HG02938 (cell line): ENCODE measurements at regions not wholly inside any gene's neighbourhood (a gene's known extent, or its start where the extent isn't known, plus 50 kb on each side); places are given as distances from the start of the nearest gene placed in this dataset.

ENCODE experiments used
- ATAC-seq: cut with Tn5 transposase; IDR thresholded peaks from one replicate; pipeline ENCODE4 v1.9.1; 2021; ENCODE audit warnings: mild to moderate bottlenecking, moderate library complexity; ENCODE audit not compliant: unreplicated experiment

- ATAC-seq: no peak
These were observed 778.1 kb upstream of the SOX9 start for GRCh38 chr17:71342737-71343136.

- no peak for ATAC-seq
These were observed 770.8 kb upstream of the SOX9 start for GRCh38 chr17:71349908-71350600.

GRCh38 chr17:71360301-71360700 lies 760.5 kb upstream of the SOX9 start:
- ATAC-seq: no peak

DNA sequence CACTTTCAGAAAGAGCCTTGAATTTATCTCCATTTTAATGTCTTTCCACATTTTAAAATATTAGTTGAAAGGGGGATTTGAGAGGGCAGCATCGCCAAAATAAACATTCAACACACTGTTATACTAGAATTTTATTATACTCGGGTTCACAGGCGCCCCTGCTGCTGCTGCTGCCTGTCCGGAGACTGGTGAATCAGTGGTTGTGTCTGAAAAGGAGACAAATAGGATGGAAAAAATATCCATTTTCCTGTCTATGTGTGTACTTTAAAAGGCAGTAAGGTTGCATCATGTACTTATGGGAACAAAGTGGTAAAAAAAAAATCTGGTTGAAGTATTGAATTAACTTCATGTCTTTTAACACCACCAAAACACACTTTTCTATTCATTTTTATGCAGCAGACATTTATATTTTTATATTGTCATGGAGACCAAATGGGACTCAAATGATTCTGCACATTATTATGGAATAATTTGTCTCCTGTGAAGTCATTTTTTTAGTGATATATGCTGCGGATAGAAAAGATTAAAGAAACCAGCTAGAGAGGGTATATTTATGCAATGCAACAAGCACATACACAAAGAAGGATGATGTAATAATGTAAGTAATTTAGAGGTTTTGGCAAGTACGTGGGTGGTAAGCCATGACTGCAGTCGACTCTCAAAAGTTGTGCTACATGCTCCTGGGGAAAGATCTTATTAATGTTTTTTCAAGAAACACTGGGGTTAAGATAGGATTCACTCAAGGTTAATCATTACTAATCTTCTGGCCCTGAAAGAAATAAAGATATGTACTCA lies 759.0 kb upstream of the SOX9 start:
- no peak for ATAC-seq

DNA sequence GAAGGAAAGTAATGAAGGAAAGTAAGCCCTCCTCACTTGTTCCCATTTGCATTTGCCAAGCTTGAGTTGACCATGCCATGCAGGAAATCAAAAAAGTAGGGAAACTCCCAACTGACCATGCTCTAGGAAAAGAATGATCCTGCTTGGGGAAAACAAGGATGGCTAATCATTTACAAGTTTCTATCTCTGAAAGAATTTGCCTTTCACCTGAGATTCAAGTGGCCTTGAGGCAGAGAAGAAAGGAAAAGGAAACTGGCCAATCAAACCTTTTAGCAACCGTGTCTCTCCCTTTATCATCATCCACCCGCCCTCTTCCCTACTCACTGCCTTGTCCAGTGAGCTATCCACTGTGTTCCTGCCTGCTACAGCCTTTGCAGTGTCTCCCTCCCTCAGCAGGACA lies 757.2 kb upstream of the SOX9 start:
- ATAC-seq: no peak

DNA sequence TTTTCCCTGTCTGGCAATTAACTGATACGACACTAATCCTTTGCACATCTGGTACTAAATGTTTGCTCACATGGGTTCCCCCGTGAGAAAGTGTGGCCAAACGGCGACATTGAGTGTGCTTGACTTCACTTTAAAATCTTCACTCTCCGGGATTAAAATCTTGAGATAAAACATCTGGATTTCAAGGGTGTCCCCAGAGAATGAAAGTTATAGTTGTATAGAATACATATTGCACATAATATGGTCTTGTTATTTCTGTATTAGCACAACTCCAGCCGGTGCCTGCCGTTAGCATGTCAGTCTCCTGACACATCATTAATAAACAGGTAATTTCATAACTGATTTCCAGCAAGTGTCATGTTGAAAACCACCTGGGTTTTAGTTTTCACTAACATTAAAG lies 749.0 kb upstream of the SOX9 start:
- ATAC-seq: no peak

DNA sequence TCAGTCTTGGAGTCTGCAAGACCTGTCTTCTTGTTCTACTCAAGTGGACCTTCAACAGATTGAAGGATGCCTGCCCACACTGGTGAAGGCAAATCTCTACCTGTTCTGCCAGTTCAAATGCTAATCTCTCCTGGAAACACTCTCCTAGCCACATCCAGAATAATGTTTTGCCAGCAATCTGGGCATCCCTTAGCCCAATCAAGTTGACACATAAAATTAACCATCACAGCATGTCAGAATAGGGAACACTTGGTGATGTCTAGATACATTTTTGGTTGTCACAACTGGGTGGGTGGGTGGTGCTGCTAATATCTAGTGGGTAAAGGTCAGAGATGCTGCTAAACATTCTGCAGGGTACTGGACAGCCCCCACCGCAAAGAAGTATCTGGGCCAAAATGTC lies 744.9 kb upstream of the SOX9 start:
- no peak for ATAC-seq

- no peak for ATAC-seq
These were observed 743.9 kb upstream of the SOX9 start for GRCh38 chr17:71376933-71377332.

DNA sequence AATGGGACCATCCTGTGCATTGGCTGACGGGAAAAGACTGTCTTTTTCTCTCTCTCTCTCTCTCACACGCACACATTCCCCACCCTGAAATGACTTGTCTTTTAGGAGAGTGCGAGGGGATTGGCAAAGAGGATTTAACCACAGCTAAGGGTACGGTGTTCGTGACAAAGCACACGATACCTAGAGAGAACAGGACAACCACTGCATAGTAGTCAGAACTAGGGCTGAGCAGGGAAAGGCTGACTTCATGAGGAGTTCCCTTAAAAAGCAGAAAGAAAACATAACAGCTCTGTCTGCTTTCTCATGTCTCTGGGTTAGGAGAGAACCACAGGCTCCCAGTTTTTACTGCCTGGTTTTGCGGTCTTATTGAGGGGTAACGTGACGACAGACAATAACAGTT lies 742.8 kb upstream of the SOX9 start:
- ATAC-seq: no peak

DNA sequence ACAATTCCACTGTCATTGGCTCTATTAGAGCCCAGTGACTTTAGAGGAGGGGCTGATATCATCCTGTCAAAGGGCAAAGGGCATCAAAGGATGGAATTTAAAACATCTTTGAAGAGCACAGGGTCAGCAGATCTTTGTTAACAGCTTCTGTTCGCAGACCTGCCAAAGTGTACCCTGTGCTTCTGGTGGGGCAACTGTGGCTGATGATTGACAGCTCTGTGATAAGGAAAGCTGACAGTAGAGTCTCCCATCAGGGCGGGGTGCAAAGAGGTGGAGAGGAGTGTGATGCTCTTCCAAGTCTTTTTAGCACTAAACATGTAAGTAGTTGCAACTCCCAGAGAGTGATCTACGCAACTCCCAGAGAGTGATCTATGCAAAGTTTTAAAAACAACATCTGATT lies 742.1 kb upstream of the SOX9 start:
- ATAC-seq: no peak

GRCh38 chr17:71379512-71379911 lies 741.3 kb upstream of the SOX9 start:
- no peak for ATAC-seq

DNA sequence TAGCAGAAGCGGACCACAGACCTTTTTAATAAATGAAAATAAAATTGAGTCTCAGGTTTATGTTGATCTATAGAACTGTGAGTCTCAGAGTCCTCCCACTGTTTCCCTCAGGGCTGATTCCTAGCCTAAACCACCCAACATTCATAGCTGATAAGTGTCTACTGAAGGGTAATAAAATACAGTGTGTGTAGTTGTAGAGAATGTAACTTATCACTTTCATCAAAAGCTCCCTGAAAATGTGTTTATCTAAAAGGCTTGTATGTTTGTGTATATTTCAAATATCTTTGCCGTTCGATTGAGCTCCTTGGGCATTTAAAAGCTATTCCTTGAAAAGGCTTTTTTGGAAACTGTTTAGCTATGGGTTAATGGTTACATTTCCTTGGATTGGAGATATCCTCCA lies 740.3 kb upstream of the SOX9 start:
- no peak for ATAC-seq

DNA sequence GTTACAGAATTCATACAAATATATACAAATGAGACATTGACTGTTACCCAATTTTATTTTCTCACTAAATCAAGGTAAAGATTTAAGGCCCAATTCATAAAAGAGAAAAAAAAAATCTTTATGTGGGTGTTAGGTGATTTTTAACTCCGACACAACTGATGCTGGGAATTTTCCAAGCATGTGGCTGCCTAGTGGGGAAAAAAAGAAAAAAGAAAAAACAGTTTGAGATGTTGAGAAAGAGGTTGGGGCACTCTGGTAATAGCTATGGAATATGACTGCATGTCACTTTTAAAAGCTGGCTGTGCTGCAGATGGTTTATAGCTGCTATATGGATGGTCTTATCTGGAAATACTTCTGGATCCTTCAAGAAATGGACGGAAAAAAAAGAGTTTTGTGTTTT lies 739.9 kb upstream of the SOX9 start:
- ATAC-seq: no peak

DNA sequence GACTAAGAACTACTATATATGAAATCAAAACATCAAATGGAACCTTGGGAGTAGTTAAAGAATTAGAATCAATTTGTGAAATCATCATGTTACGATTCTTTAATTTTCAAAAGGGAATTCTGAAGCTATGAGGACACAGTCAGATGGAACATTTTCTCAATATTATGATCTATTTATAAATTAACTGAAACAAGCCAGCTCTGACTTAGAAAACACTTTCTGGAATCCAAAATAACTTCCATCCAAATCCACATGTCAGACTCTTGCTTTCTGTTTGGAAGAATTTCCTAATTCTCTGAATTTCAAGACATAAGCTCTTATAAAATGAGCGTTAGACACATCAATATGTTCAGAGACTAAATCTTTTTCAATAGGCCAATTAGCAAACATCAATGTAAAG lies 737.7 kb upstream of the SOX9 start:
- no peak for ATAC-seq

DNA sequence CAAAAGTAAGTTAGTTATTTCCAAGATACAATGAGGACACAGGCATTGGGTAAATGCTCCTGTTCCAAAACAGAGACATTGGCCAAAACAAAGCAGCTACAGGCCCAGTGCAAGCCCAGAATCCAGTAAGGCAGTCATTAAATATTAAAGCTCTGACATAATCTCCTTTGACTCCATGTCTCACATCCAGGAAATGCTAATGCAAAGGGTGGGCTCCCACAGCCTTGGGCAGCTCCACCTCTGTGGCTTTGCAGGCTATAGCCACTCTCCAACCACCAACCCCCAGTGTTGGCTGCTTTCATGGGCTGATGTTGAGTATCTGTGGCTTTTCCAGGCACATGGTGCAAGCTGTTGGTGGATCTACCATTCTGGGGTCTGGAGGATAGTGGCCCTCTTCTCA lies 733.4 kb upstream of the SOX9 start:
- no peak for ATAC-seq

- no peak for ATAC-seq
These were observed 727.9 kb upstream of the SOX9 start for GRCh38 chr17:71392715-71393567.

DNA sequence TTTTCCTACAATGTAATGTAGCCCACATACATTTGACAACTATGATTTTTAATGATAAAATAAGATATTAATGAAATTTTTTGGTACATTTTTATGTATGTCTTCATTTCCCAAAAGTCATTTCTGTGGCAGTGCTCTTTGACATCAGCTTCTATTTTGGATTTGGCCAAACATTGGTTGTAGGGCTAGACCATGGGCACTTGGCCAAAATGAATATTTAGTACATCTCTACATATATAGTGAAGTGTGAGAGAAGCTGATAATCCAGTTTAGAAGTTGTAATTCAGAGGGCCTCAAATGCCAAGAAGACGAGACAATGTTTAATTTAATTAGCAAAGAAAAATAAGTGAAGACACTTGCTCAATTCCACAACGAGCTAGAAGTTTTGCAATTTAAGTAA lies 724.9 kb upstream of the SOX9 start:
- no peak for ATAC-seq

- ATAC-seq: no peak
These were observed 724.1 kb upstream of the SOX9 start for GRCh38 chr17:71396711-71397110.

DNA sequence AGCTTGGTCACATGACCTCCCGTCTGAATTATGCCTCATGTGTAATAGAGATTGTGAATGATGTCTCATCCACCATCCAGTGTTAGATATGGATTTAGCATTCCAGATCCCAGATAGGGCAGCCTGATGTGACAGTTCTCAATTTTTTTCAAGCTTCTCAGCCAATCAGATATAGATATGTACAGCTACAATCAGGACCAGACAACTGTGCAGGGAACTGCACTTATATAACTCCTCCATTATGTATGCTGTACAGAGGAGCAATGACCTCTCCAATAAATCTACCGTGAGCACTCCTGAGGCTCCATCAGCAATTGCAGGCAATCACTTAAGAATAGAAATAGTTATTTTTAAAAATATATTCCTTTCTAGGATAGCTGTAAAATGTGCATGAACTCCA lies 722.8 kb upstream of the SOX9 start:
- no peak for ATAC-seq

- ATAC-seq: no peak
These were observed 722.0 kb upstream of the SOX9 start for GRCh38 chr17:71398800-71399219.

- ATAC-seq: no peak
These were observed 721.6 kb upstream of the SOX9 start for GRCh38 chr17:71399221-71399620.

DNA sequence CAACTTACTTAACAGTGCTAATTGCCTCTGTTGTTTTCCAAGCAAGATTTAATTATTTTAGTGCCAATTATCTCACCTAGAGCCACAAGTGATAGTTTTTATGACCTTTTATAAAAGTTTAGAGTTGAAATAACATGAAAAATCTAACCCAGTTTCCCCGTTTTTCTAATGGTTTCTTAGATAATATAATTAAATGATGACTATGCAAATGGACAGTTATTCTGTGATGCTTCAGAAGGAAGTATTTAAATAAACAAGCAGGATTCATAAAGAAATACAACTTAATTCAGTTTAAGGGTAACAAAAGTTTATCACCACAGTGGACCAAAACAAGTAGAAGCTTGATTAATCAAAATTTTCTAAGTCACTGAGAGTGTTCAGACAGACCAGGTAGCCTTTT lies 721.2 kb upstream of the SOX9 start:
- no peak for ATAC-seq
